Cerebellar cortex (tissue), 1 donor: ENCODE measurements at regions not wholly inside any gene's neighbourhood (a gene's known extent, or its start where the extent isn't known, plus 50 kb on each side); places are given as distances from the start of the nearest gene placed in this dataset.
"Not testable (repeated sequence)": the region's sequence is repeated elsewhere in the genome, so short reads cannot be mapped to it uniquely, and the experiment has no call there.

Source experiments
- DNase-seq: peaks from one replicate; pipeline ENCODE4 v3.0.0-alpha.2; 2015; ENCODE audit warnings: low spot score

- DNase-seq, result no peak
Observed at GRCh38 chr6:1445650-1446330, 56.4 kb downstream of the FOXF2 start.

- no peak for DNase-seq
Observed at GRCh38 chr6:1449896-1450295, 60.5 kb downstream of the FOXF2 start.

- DNase-seq, result no peak
Observed at GRCh38 chr6:1453024-1453423, 63.6 kb downstream of the FOXF2 start.

GRCh38 chr6:1456816-1457215 lies 67.4 kb downstream of the FOXF2 start:
- DNase-seq, result not testable (repeated sequence)

- no peak for DNase-seq
Observed at GRCh38 chr6:1461207-1461606, 71.8 kb downstream of the FOXF2 start.

- no peak for DNase-seq
Observed at GRCh38 chr6:1461736-1462135, 72.4 kb downstream of the FOXF2 start.

- no peak for DNase-seq
Observed at GRCh38 chr6:1463275-1463674, 73.9 kb downstream of the FOXF2 start.

- no peak for DNase-seq
Observed at GRCh38 chr6:1463751-1464426, 74.5 kb downstream of the FOXF2 start.

- DNase-seq, result no peak
Observed at GRCh38 chr6:1464781-1465370, 75.5 kb downstream of the FOXF2 start.

GRCh38 chr6:1468126-1468525 lies 78.8 kb downstream of the FOXF2 start:
- DNase-seq, result no peak

- no peak for DNase-seq
Observed at GRCh38 chr6:1470040-1470439, 80.7 kb downstream of the FOXF2 start.

- DNase-seq, result no peak
Observed at GRCh38 chr6:1472643-1473042, 83.3 kb downstream of the FOXF2 start.

GRCh38 chr6:1473166-1473565 lies 83.8 kb downstream of the FOXF2 start:
- DNase-seq, result no peak

GRCh38 chr6:1473598-1473997 lies 84.2 kb downstream of the FOXF2 start:
- DNase-seq, result no peak

- no peak for DNase-seq
Observed at GRCh38 chr6:1474205-1474604, 84.8 kb downstream of the FOXF2 start.

GRCh38 chr6:1475174-1475573 lies 85.8 kb downstream of the FOXF2 start:
- no peak for DNase-seq

GRCh38 chr6:1477432-1478090 lies 88.2 kb downstream of the FOXF2 start:
- no peak for DNase-seq

GRCh38 chr6:1478163-1478826 lies 88.9 kb downstream of the FOXF2 start:
- not testable (repeated sequence) for DNase-seq

GRCh38 chr6:1479095-1479494 lies 89.7 kb downstream of the FOXF2 start:
- DNase-seq, result no peak

GRCh38 chr6:1479601-1480221 lies 90.3 kb downstream of the FOXF2 start:
- DNase-seq, result no peak

GRCh38 chr6:1481286-1481685 lies 91.9 kb downstream of the FOXF2 start:
- no peak for DNase-seq
